SK-N-SH treated with all-trans-retinoic acid at 6 μM for 48 hours (cell line): ENCODE measurements at regions not wholly inside any gene's neighbourhood (a gene's known extent, or its start where the extent isn't known, plus 50 kb on each side); places are given as distances from the start of the nearest gene placed in this dataset.

Source experiments
- CSDC2 ChIP-seq: fragments of 250-450 bp; sonication (Bioruptor Pico); IDR thresholded peaks from 2 replicates; pipeline ENCODE4 v1.5.0; 2020; ENCODE audit warnings: mild to moderate bottlenecking, moderate library complexity
- GLIS3 ChIP-seq: fragments of 250-450 bp; sonication (Bioruptor Pico); IDR thresholded peaks from 2 replicates; pipeline ENCODE4 v1.5.0; 2020; ENCODE audit warnings: mild to moderate bottlenecking, moderate library complexity
- ISL1 ChIP-seq: fragments of 250-450 bp; sonication (Bioruptor Pico); IDR thresholded peaks from 2 replicates; pipeline ENCODE4 v2.1.2; 2022; ENCODE audit warnings: mild to moderate bottlenecking, moderate library complexity
- OSR1 ChIP-seq: fragments of 250-450 bp; sonication (Bioruptor Pico); IDR thresholded peaks from 2 replicates; pipeline ENCODE4 v1.8.0; 2022; ENCODE audit warnings: moderate library complexity, mild to moderate bottlenecking, inconsistent platforms
- PATZ1 ChIP-seq: fragments of 250-450 bp; sonication (Bioruptor Pico); IDR thresholded peaks from 2 replicates; pipeline ENCODE4 v1.8.0; 2020; ENCODE audit warnings: mild to moderate bottlenecking, moderate library complexity, borderline replicate concordance
- PPARA ChIP-seq: fragments of 250-450 bp; sonication (Bioruptor Pico); IDR thresholded peaks from 2 replicates; pipeline ENCODE4 v1.5.0; 2020; ENCODE audit warnings: mild to moderate bottlenecking, borderline replicate concordance
- TOX ChIP-seq: fragments of 250-450 bp; sonication (Bioruptor Pico); IDR thresholded peaks from 2 replicates; pipeline ENCODE4 v1.8.0; 2021; ENCODE audit warnings: mild to moderate bottlenecking, moderate library complexity, borderline replicate concordance
- ZC3H10 ChIP-seq: fragments of 250-450 bp; sonication (Bioruptor Pico); IDR thresholded peaks from 2 replicates; pipeline ENCODE4 v1.5.1; 2021; ENCODE audit warnings: mild to moderate bottlenecking, moderate library complexity
- ZFP3 ChIP-seq: fragments of 250-450 bp; sonication (Bioruptor Pico); IDR thresholded peaks from 2 replicates; pipeline ENCODE4 v1.5.0; 2020; ENCODE audit warnings: mild to moderate bottlenecking, moderate library complexity
- ZFP30 ChIP-seq: fragments of 450-650 bp; formaldehyde crosslinking; IDR thresholded peaks from 2 replicates; pipeline ENCODE4 v1.5.0; 2022; ENCODE audit warnings: mild to moderate bottlenecking, moderate library complexity
- ZNF565 ChIP-seq: fragments of 450-650 bp; formaldehyde crosslinking; conservative IDR thresholded peaks from 2 replicates; pipeline ENCODE4 v1.5.0; 2020; ENCODE audit warnings: low read depth, mild to moderate bottlenecking, moderate library complexity
- ZNF70 ChIP-seq: fragments of 450-650 bp; formaldehyde crosslinking; IDR thresholded peaks from 2 replicates; pipeline ENCODE4 v1.5.0; 2020; ENCODE audit warnings: mild to moderate bottlenecking, moderate library complexity
- TF ChIP-seq, protein P1 (sequence below): fragments of 250-450 bp; sonication (Bioruptor Pico); IDR thresholded peaks from 2 replicates; pipeline ENCODE4 v1.5.1; 2020; ENCODE audit warnings: low read depth, mild to moderate bottlenecking, moderate library complexity
- TF ChIP-seq, protein P2 (sequence below): fragments of 250-450 bp; sonication (Bioruptor Pico); IDR thresholded peaks from 2 replicates; pipeline ENCODE4 v1.5.0; 2020; ENCODE audit warnings: mild to moderate bottlenecking, moderate library complexity

- TF ChIP-seq ZNF70 (no peak), OSR1 (CRISPR knock-in tag) (no peak), ISL1 (CRISPR knock-in tag) (no peak), PPARA (CRISPR knock-in tag) (no peak), ZNF565 (CRISPR knock-in tag) (no peak), CSDC2 (CRISPR knock-in tag) (no peak), GLIS3 (no peak), ZFP30 (CRISPR knock-in tag) (no peak), PATZ1 (no peak), ZFP3 (CRISPR knock-in tag) (no peak), ZC3H10 (CRISPR knock-in tag) (no peak), TOX (CRISPR knock-in tag) (no peak)
- TF ChIP-seq, protein P1, sequence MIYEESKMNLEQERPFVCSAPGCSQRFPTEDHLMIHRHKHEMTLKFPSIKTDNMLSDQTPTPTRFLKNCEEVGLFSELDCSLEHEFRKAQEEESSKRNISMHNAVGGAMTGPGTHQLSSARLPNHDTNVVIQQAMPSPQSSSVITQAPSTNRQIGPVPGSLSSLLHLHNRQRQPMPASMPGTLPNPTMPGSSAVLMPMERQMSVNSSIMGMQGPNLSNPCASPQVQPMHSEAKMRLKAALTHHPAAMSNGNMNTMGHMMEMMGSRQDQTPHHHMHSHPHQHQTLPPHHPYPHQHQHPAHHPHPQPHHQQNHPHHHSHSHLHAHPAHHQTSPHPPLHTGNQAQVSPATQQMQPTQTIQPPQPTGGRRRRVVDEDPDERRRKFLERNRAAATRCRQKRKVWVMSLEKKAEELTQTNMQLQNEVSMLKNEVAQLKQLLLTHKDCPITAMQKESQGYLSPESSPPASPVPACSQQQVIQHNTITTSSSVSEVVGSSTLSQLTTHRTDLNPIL (CRISPR knock-in tag): no peak
- TF ChIP-seq, protein P2, sequence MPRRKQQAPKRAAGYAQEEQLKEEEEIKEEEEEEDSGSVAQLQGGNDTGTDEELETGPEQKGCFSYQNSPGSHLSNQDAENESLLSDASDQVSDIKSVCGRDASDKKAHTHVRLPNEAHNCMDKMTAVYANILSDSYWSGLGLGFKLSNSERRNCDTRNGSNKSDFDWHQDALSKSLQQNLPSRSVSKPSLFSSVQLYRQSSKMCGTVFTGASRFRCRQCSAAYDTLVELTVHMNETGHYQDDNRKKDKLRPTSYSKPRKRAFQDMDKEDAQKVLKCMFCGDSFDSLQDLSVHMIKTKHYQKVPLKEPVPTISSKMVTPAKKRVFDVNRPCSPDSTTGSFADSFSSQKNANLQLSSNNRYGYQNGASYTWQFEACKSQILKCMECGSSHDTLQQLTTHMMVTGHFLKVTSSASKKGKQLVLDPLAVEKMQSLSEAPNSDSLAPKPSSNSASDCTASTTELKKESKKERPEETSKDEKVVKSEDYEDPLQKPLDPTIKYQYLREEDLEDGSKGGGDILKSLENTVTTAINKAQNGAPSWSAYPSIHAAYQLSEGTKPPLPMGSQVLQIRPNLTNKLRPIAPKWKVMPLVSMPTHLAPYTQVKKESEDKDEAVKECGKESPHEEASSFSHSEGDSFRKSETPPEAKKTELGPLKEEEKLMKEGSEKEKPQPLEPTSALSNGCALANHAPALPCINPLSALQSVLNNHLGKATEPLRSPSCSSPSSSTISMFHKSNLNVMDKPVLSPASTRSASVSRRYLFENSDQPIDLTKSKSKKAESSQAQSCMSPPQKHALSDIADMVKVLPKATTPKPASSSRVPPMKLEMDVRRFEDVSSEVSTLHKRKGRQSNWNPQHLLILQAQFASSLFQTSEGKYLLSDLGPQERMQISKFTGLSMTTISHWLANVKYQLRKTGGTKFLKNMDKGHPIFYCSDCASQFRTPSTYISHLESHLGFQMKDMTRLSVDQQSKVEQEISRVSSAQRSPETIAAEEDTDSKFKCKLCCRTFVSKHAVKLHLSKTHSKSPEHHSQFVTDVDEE: no peak
Observed at GRCh38 chr12:40632171-40632570, 60.1 kb upstream of the CNTN1 start.
